ENCODE measurements at regions not wholly inside any gene's neighbourhood (a gene's known extent, or its start where the extent isn't known, plus 50 kb on each side); places are given as distances from the start of the nearest gene placed in this dataset.

DNA sequence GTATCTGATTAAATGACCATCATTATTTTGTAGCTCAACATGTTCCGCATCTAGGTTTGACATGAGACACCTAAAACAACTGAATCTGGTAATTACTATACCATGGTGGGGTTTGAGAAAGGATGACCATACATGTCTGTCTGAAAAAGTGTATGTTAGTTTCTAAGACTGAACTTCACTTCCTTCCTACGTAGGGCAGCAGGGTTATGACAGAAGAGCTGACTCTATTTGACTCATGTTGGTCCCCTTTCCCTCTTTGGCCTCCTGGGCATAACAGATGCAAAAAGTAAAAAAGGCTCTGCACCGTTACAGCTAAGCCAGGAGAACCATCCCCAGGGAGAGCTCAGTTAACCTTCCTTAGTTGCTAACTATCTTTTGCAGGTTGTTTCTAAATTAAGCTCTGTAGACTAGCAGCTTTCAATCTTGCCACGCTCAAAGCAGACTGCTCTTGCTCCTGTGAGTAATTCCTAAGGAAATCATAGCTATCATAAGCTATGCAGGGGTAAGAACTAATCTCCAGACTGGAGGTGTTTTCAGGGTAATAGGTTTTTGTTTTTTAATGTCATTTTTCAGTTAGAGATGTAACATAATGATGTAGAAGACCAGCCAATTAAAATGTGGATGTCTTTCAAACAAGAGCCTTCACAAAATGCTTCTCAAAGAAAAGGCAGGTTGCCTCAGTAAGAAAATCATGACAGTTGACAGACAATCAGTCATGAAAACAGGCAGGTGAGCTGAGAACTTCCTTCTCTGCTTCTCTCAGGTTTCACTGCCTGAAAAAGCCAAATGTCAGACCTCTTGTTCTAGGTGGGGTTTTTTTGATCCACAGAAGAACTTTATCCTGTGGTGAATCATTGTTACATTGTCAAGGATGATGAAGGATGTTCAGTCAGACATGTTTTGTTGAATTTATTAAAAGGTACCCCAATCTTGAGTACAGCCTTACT is 66.9 kb upstream of the DAPP1 start:
- TF ChIP-seq CTCF (IDR thresholded peaks at IDR 0.05) = no peak
- no peak for TF ChIP-seq POLR2A (IDR thresholded peaks at IDR 0.05)

Measured in right lobe of liver (tissue), 4 donors.